ENCODE measurements at regions not wholly inside any gene's neighbourhood (a gene's known extent, or its start where the extent isn't known, plus 50 kb on each side); places are given as distances from the start of the nearest gene placed in this dataset.

- no peak for DNase-seq (ENCODE audit: low read depth)
Measured at GRCh38 chr3:19093084-19093483, 55.2 kb upstream of the KCNH8 start.

- DNase-seq (ENCODE audit: low read depth), result no peak
Measured at GRCh38 chr3:19077388-19077787, 70.9 kb upstream of the KCNH8 start.

- DNase-seq (ENCODE audit: low read depth), result no peak
Measured at GRCh38 chr3:19075037-19075436, 73.3 kb upstream of the KCNH8 start.

- no peak for DNase-seq (ENCODE audit: low read depth)
Measured at GRCh38 chr3:19074257-19074900, 73.9 kb upstream of the KCNH8 start.

- no peak for DNase-seq (ENCODE audit: low read depth)
Measured at GRCh38 chr3:19073341-19074105, 74.8 kb upstream of the KCNH8 start.

GRCh38 chr3:19070325-19070724, 78.0 kb upstream of the KCNH8 start:
- no peak for DNase-seq (ENCODE audit: low read depth)

- no peak for DNase-seq (ENCODE audit: low read depth)
Measured at GRCh38 chr3:19065027-19065426, 83.3 kb upstream of the KCNH8 start.

GRCh38 chr3:19063936-19064335, 84.4 kb upstream of the KCNH8 start:
- no peak for DNase-seq (ENCODE audit: low read depth)

GRCh38 chr3:19060404-19060803, 87.9 kb upstream of the KCNH8 start:
- DNase-seq (ENCODE audit: low read depth), result no peak

GRCh38 chr3:19052874-19053273, 95.4 kb upstream of the KCNH8 start:
- no peak for DNase-seq (ENCODE audit: low read depth)

- DNase-seq (ENCODE audit: low read depth), result no peak
Measured at GRCh38 chr3:19046440-19046839, 101.9 kb upstream of the KCNH8 start.

- no peak for DNase-seq (ENCODE audit: low read depth)
Measured at GRCh38 chr3:19030522-19030839, 117.8 kb upstream of the KCNH8 start.

- DNase-seq (ENCODE audit: low read depth), result no peak
Measured at GRCh38 chr3:19029837-19030521, 118.3 kb upstream of the KCNH8 start.

- no peak for DNase-seq (ENCODE audit: low read depth)
Measured at GRCh38 chr3:19025441-19025840, 122.9 kb upstream of the KCNH8 start.

- no peak for DNase-seq (ENCODE audit: low read depth)
Measured at GRCh38 chr3:19022546-19022945, 125.8 kb upstream of the KCNH8 start.

- DNase-seq (ENCODE audit: low read depth), result no peak
Measured at GRCh38 chr3:19016851-19017250, 131.5 kb upstream of the KCNH8 start.

GRCh38 chr3:19013879-19014278, 134.4 kb upstream of the KCNH8 start:
- DNase-seq (ENCODE audit: low read depth), result no peak

GRCh38 chr3:19012846-19013245, 135.5 kb upstream of the KCNH8 start:
- no peak for DNase-seq (ENCODE audit: low read depth)

- no peak for DNase-seq (ENCODE audit: low read depth)
Measured at GRCh38 chr3:19002606-19003005, 145.7 kb upstream of the KCNH8 start.

- no peak for DNase-seq (ENCODE audit: low read depth)
Measured at GRCh38 chr3:18998069-18998468, 150.2 kb upstream of the KCNH8 start.

GRCh38 chr3:18992709-18993108, 155.6 kb upstream of the KCNH8 start:
- no peak for DNase-seq (ENCODE audit: low read depth)

GRCh38 chr3:18989237-18989795, 159.0 kb upstream of the KCNH8 start:
- no peak for DNase-seq (ENCODE audit: low read depth)

All from Daoy (cell line).